ENCODE measurements at regions not wholly inside any gene's neighbourhood (a gene's known extent, or its start where the extent isn't known, plus 50 kb on each side); places are given as distances from the start of the nearest gene placed in this dataset.
A peak's percentile ranks its signal among the peaks of the same experiment; 100 is the strongest.

DNA sequence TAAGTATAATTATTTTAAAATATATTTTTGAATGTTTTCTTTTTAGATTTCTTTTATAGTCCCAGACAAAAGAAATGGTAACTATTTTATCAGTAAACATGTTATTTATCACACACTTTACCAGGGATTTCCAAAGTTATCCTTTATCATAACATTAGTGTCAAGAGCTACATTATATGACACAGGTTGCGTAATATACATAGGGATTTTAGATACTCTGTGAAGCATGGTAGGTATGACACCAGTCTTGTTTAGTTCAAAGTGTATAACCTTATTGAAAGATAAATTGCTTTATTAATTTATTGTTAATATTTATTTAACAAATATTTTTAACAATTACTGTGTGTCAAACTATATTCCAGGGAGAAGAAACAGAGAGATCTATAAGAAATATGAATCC is 163.3 kb upstream of the PABPC4L start:
- DNase-seq (ENCODE audit: low spot score), result no peak

DNA sequence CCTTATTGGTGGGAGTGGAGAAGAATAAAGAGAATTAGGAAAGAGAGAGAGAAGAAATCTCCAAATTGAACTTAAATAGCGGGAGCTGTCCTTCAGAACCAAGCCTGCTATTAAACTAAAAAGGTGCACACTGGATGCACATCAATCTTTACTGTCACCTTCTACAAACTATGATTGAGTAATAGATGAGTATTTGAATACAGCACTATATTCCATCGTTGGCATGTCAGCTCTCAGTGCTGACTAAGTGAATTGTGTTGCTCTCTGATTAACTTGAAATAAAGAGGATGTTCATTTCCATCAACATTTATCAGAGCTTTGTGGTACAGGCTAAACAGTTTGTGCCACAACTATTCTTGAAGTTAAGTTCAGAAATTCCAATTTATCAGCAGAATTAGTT is 143.7 kb upstream of the PABPC4L start:
- no peak for DNase-seq (ENCODE audit: low spot score)

- DNase-seq (ENCODE audit: low spot score), result no peak
Observed at GRCh38 chr4:134343656-134344055, 142.1 kb upstream of the PABPC4L start.

- no peak for DNase-seq (ENCODE audit: low spot score)
Observed at GRCh38 chr4:134343081-134343480, 141.5 kb upstream of the PABPC4L start.

GRCh38 chr4:134337574-134337973 is 136.0 kb upstream of the PABPC4L start:
- peak; percentile 8 for DNase-seq (ENCODE audit: low spot score)

DNA sequence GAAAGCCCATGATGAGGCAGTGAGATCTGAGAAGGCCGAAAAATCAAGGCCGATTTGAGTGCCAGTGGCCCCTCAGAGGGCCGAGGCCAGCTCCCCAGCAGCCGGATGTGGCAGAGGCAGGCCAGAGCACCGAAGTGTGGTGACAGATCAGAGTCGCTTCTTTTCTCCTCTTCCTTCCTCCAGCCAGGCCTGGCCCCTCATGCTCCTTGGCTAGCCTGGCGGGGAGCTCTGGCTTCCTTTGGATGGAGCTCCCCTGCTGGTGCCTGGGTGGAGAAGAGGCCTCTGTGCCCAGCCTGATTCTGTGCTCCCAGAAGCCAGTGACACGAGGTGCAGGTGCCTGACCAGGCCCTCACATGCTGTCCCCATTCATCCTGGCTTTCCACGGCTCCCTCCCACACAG is 127.2 kb upstream of the PABPC4L start:
- no peak for DNase-seq (ENCODE audit: low spot score)

- DNase-seq (ENCODE audit: low spot score), result no peak
Observed at GRCh38 chr4:134327274-134328122, 125.9 kb upstream of the PABPC4L start.

- DNase-seq (ENCODE audit: low spot score), result no peak
Observed at GRCh38 chr4:134326866-134327265, 125.3 kb upstream of the PABPC4L start.

DNA sequence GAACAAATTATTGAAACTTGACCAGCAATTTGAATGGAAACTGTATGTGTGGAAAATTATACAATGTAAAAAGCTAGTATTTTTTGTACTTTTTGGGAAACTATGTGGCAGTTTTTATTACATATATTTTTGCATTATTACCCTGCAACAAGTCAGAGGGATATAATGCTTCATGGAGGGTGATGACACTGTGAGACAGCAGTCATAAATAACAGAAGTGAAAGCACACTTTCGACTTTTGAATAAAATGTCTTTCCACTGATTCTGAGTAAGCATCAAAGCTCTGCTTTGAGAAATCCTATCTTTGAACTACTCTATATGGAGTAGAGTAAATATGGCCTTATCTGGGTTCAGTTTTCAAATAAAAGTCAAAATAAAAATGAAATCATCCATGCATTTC is 122.6 kb upstream of the PABPC4L start:
- no peak for DNase-seq (ENCODE audit: low spot score)

DNA sequence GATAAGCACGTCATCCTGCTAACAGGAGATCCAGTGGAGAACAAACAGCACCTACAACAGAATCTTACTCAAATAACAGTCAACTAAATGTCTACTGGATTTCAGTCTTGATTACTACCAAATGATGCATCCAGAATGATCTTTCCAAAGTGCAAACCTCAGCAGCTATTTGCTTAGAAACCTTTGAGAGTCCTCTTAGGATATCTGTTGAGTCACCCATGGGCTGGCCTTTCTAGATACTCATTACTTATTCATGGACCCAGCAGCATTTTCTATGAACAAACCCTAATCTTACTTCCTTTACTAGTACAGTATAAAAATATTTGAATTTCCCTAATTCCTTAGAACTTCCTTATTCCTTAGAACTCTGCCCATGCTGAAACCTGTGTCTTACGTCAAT is 118.5 kb upstream of the PABPC4L start:
- DNase-seq (ENCODE audit: low spot score), result no peak

- no peak for DNase-seq (ENCODE audit: low spot score)
Observed at GRCh38 chr4:134313591-134313990, 112.0 kb upstream of the PABPC4L start.

DNA sequence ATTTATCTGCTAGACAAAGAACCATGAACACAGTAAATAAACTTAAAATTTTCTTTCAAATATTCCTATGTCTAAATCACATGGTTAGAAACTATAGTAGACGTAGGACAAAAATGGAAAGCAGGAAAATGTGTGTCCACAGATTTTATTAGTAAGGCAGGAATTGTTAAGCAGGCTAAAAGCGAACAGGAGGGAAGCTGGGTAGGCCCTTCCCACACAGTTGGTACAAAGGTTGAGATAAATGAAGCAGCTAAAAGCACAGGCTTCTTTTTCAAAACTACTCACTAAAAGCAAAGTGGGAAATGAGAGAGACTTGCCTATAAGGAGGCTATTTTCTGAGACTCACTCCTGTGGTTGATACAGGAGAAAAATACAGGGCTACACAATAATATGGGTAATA is 108.1 kb upstream of the PABPC4L start:
- no peak for DNase-seq (ENCODE audit: low spot score)

GRCh38 chr4:134308910-134309309 is 107.3 kb upstream of the PABPC4L start:
- no peak for DNase-seq (ENCODE audit: low spot score)

GRCh38 chr4:134298313-134298712 is 96.7 kb upstream of the PABPC4L start:
- no peak for DNase-seq (ENCODE audit: low spot score)

GRCh38 chr4:134297765-134298164 is 96.2 kb upstream of the PABPC4L start:
- no peak for DNase-seq (ENCODE audit: low spot score)

DNA sequence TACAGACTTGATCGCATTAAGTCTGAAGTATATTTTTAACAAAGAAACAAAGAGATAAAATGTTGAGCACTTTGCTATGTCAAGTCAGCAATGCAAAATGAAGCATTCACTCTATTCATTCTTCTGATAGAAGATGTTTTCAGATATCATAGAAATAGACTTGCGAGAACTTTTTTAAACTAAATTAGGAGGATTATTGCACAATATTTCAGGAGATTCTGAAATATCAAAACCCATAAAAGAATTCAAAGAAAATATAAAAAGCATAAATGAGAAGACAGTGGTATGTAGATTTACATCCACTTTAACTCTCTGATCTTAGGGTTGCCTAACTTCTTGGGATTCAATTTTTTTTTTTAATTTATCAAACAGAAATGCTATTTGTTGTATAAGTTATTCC is 81.1 kb upstream of the PABPC4L start:
- no peak for DNase-seq (ENCODE audit: low spot score)

DNA sequence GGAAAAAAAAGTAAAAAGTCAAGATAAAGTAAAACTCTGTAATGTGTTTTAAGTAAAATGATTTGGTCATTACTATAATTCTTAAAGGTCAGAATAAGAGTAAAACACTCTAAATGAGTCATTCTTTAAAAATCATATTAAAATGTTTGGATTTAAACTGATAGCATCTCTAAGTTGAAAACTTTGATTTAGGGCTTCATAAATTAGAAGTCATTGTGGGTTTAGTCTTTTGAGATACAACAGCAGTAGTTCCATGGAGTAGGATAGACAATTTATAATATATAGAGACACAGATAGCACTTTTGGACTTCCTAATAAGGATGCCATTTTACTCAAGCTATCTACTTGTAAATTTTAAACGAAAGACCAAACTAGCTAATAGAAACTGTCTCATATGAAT is 77.1 kb upstream of the PABPC4L start:
- DNase-seq (ENCODE audit: low spot score), result peak; percentile 68

GRCh38 chr4:134276476-134276875 is 74.9 kb upstream of the PABPC4L start:
- DNase-seq (ENCODE audit: low spot score), result no peak

- DNase-seq (ENCODE audit: low spot score), result no peak
Observed at GRCh38 chr4:134260126-134260525, 58.5 kb upstream of the PABPC4L start.

Measured in umbilical cord (tissue), 1 donor.